ENCODE measurements at regions not wholly inside any gene's neighbourhood (a gene's known extent, or its start where the extent isn't known, plus 50 kb on each side); places are given as distances from the start of the nearest gene placed in this dataset.

DNA sequence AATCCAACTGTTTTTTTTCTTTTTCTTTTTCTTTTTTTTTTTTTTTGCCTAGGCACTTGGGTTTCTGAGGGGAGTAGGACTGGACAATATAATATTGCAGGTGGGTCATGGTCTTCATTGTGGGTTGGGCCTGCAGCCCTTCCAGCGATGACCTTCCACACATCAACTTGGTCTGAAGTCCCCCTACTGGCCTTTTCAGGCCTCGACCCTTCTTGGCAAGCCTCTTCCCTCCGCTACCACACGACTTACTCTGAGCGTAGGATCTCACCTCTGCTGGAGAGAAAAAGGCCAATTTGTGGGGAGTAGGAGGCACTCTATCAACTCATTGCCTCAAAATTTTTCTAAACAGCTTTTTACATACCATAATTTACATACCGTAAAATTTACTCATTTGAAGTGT is 51.1 kb upstream of the GRIK3 start:
- H3K27me3 Mint-ChIP-seq = no peaks in the 10 kb centered on the region
- no peak overlapping the region for H3K4me3 Mint-ChIP-seq
- H3K9me3 Mint-ChIP-seq = no peaks in the 10 kb centered on the region
- no peaks in the 10 kb centered on the region for H3K36me3 Mint-ChIP-seq
- no peak overlapping the region for H3K27ac Mint-ChIP-seq
- POLR2A ChIA-PET = no interaction called here
- DNase-seq (no peak), ATAC-seq (ENCODE audit: low read depth) (no peak)
- H3K4me1 Mint-ChIP-seq = no peaks in the 10 kb centered on the region

DNA sequence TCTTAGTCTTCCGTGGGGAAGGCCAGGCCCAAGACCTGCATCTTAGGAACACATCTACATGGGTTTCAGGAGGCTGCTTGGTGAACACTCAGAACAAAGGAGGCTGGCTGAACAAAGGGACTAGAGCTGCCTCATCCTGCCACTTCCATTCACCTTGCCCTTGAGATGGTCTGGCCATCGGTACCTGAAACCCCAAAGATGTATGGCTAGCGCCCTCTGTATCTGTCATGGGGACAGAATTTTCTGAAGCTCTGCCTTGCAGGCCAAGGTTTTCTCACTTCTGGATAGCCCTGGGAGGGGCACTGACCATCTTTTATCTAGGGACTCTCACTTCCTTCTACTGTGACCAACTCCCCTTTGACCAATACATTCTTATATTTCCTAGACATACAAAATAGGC is 55.4 kb upstream of the GRIK3 start:
- no peak overlapping the region for H3K4me3 Mint-ChIP-seq
- ATAC-seq (ENCODE audit: low read depth) = no peak
- no peak for DNase-seq
- POLR2A ChIA-PET = no interaction called here
- no peaks in the 10 kb centered on the region for H3K9me3 Mint-ChIP-seq
- no peaks in the 10 kb centered on the region for H3K36me3 Mint-ChIP-seq
- no peak overlapping the region for H3K27ac Mint-ChIP-seq
- no peaks in the 10 kb centered on the region for H3K27me3 Mint-ChIP-seq
- H3K4me1 Mint-ChIP-seq = no peaks in the 10 kb centered on the region

DNA sequence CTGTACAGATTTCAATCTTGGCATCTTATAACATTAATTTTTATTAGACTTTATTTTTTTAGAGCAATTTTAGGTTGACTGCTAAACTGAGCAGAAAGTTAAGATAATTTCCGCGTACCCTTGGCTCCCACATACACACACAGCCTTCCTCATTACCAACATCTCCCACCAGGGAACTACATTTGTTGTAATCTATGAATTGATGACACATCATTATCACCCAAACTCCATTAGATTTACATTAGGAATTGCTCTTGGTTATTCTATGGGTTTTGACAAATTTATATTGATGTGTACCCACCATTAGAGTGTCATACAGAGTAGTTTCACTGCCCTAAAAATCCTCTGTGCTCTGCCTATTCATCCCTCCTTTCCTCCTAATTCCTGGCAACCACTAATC is 56.4 kb upstream of the GRIK3 start:
- ATAC-seq (ENCODE audit: low read depth) = no peak
- POLR2A ChIA-PET = no interaction called here
- H3K4me1 Mint-ChIP-seq = no peaks in the 10 kb centered on the region

DNA sequence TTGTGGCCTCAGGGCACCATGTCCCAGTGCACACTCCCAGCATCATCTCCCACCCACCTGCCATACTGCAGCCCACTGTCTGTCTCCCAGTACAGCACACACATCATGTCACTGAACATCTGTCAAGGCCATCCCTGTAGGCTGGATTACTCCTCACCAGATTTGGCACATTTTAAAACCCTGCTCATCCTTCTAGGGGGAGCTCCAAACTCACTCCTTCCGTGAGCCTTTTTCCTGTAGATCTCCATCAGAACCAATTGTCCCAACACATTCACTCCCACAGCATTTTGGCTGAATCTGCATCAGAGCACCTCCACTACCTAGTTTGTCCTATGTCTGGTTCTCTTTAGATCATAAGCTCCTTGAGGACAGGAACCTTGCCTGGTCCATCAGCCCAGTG is 58.6 kb upstream of the GRIK3 start:
- no peak overlapping the region for H3K27ac Mint-ChIP-seq
- H3K9me3 Mint-ChIP-seq = no peaks in the 10 kb centered on the region
- ATAC-seq (ENCODE audit: low read depth) = no peak
- no peak overlapping the region for H3K4me3 Mint-ChIP-seq
- no peaks in the 10 kb centered on the region for H3K27me3 Mint-ChIP-seq
- H3K36me3 Mint-ChIP-seq = no peaks in the 10 kb centered on the region
- no peaks in the 10 kb centered on the region for H3K4me1 Mint-ChIP-seq
- POLR2A ChIA-PET = no interaction called here
- DNase-seq = no peak

More for the DNA sequence above, 56.4 kb upstream of the GRIK3 start:
- Mint-ChIP-seq H3K36me3 (no peaks in the 10 kb centered on the region), H3K27me3 (no peaks in the 10 kb centered on the region), H3K4me3 (no peak overlapping the region), H3K9me3 (no peaks in the 10 kb centered on the region), H3K27ac (no peak overlapping the region)
- no peak for DNase-seq

DNA sequence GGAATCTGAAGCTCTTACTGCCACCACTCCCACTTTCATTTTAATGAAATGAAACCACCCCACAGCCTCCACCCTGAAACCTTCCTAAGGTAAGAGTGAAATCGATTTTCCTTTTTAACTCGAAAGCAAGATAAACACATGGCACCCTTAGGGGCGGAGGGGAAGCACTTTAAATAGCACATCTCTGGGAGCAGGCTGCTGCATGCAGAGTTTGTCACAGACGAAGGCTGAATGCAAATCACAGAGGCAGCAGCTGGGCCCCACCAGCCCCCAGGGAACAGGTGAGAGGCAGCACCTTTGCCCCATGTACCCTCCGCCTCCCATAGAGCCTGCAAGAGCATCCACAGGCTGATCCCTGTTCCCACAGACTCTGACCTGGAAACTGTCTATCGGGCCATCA is 60.0 kb upstream of the GRIK3 start:
- no peak overlapping the region for H3K4me3 Mint-ChIP-seq
- no peak overlapping the region for H3K27ac Mint-ChIP-seq
- no peaks in the 10 kb centered on the region for H3K36me3 Mint-ChIP-seq
- no peaks in the 10 kb centered on the region for H3K4me1 Mint-ChIP-seq
- H3K9me3 Mint-ChIP-seq = no peaks in the 10 kb centered on the region
- no peak for ATAC-seq (ENCODE audit: low read depth)
- DNase-seq = no peak
- H3K27me3 Mint-ChIP-seq = no peaks in the 10 kb centered on the region
- POLR2A ChIA-PET = no interaction called here

DNA sequence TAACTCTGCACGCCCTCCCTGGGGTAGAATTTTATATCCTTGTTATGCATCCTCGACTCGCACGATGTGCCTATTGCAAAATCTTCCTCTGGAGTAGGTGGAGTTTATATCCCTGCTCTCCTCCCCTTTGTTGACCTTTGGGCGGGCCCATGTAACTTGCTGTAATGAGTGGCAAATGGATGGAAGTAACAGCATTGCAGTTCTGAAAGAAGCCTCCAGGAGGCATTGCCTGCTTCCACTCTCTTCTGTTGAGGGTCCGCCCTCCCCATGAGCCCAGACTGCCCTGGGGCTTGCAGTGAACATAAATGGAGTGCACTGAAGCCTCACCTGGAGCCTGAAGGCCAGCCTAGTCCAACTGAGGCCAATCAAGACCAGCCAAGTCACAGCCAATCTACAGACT is 62.2 kb upstream of the GRIK3 start:
- POLR2A ChIA-PET = no interaction called here
- ATAC-seq (ENCODE audit: low read depth) (no peak), DNase-seq (no peak)
- no peak overlapping the region for H3K4me3 Mint-ChIP-seq
- no peaks in the 10 kb centered on the region for H3K4me1 Mint-ChIP-seq
- H3K27me3 Mint-ChIP-seq = no peaks in the 10 kb centered on the region
- no peaks in the 10 kb centered on the region for H3K36me3 Mint-ChIP-seq
- no peak overlapping the region for H3K27ac Mint-ChIP-seq
- H3K9me3 Mint-ChIP-seq = no peaks in the 10 kb centered on the region

DNA sequence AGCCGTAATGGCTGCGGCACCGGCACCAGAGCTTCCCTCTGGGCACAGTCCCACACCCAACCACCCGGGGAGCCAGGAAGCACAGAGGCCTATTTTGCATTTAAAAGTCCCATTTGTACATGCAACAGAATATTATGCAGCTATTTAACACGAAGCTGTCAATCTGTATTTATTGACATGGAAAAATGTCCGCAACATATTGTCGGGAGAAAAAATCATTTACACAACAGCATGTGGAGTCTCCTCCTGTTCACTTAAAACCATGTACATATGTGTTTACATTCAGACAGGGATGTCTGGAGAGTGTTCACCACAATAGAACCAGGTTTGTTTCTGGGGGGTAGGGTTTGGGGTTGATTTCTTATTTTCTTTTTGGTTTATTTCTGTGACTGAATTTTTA is 63.4 kb upstream of the GRIK3 start:
- no peaks in the 10 kb centered on the region for H3K4me1 Mint-ChIP-seq
- no peaks in the 10 kb centered on the region for H3K36me3 Mint-ChIP-seq
- H3K9me3 Mint-ChIP-seq = no peaks in the 10 kb centered on the region

DNA sequence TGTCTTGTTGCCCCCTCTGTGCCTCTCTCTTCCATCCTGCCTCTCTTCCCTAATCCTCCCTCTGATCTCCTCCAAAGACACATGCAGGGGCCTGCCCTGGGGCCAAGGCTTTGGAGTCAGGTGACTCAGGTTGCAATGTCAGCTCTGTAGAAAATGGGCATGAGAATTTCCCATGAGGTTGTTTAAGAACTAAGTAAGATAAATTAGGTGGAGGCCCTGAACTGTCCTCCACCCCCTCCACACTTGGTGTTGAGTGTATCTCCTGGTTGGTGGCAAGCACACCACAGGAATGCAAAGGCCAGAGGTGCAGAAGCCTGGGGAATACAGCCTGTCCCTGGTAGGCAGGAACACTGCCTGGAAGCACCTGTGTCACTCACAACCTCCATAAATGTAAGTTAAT is 63.9 kb upstream of the GRIK3 start:
- POLR2A ChIA-PET = no interaction called here
- Mint-ChIP-seq H3K4me1 (no peaks in the 10 kb centered on the region), H3K4me3 (no peak overlapping the region), H3K36me3 (no peaks in the 10 kb centered on the region), H3K9me3 (no peaks in the 10 kb centered on the region), H3K27me3 (peaks cover 4% of the 10 kb centered on the region), H3K27ac (no peak overlapping the region)
- DNase-seq = no peak
- ATAC-seq (ENCODE audit: low read depth) = no peak

More for the DNA sequence above, 63.4 kb upstream of the GRIK3 start:
- POLR2A ChIA-PET = no interaction called here
- Mint-ChIP-seq H3K27ac (no peak overlapping the region), H3K4me3 (no peak overlapping the region), H3K27me3 (no peaks in the 10 kb centered on the region)
- ATAC-seq (ENCODE audit: low read depth) (no peak), DNase-seq (no peak)

DNA sequence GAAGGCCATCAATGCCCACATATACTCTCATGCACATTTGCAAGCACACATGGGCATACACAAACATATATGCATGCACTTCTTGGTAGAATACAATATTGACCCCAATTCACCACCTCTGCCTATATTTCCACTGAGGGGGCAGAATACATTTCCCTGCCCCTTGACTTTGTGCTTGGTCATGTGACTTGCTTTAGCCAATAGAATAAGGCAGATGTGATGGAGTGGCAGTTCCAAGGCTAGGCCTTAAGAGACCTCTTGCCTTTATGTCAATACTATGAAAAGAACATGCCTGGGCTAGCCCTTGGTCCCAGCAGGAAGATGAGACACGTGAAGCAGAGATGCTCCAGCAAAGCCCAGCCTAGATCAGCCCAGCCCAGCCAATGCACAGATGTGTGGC is 66.0 kb upstream of the GRIK3 start:
- Mint-ChIP-seq H3K27me3 (peaks cover 4% of the 10 kb centered on the region), H3K4me3 (no peak overlapping the region), H3K9me3 (no peaks in the 10 kb centered on the region), H3K4me1 (no peaks in the 10 kb centered on the region), H3K36me3 (no peaks in the 10 kb centered on the region), H3K27ac (no peak overlapping the region)
- ATAC-seq (ENCODE audit: low read depth) (no peak), DNase-seq (no peak)
- POLR2A ChIA-PET = no interaction called here

DNA sequence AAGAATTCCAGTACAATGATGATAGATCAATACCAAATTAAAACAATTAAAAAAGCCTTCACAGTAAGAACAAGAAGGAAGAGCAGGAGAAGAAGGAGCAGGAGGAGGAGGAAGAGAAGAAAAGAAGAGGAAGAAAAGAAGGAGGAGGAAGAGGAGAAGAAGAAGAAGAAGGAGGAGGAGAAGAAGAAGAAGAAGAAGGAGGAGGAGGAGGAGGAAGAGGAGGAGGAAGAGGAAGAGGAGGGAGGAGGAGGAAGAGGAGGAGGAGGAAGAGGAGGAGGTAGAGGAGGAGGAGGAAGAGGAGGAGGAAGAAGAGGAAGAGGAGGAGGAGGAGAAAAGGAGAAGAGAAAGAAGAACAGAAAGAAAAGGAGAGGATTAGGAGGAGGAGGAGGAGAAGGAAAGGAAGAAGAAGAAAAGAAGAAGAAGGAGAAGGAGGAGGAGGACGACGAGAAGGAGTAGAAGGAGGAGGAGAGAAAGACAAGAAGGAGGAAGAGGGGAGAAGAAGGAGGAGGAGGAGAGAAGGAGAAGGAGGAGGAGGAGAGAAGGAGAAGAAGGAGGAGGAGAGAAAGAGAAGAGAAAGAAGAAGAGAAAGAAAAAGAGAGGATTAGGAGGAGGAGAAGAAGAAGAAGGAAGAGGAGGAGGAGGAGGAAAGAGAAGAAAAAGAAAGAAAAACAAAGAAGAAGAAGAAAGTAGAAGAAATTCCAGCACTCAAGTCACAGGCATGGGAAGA is 68.5 kb upstream of the GRIK3 start:
- no peak overlapping the region for H3K4me3 Mint-ChIP-seq
- H3K27me3 Mint-ChIP-seq = peaks cover 7% of the 10 kb centered on the region
- H3K9me3 Mint-ChIP-seq = no peaks in the 10 kb centered on the region
- POLR2A ChIA-PET = no interaction called here
- no peak for ATAC-seq (ENCODE audit: low read depth)
- H3K27ac Mint-ChIP-seq = peak overlapping the region; percentile 45
- no peak for DNase-seq
- H3K36me3 Mint-ChIP-seq = no peaks in the 10 kb centered on the region
- no peaks in the 10 kb centered on the region for H3K4me1 Mint-ChIP-seq

DNA sequence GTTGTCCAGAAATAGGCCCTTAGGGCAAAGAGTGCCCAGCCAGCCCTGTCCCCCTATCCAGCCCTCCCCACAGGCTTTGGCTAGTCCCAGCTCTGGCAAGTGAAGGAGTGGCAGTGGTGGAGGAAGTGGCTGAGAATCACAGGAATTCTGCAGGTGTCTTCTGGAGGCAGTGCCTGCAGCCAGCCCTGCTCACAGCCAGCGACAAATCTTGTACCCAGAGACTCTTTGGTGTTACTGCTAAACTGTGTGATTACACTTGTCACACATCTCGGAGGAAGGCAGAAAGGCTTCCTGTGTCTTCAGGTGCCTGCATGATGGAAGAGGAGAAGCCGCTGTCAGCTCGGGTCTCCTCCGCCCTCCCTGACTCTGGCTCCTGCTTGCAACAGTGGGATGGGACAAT is 71.6 kb upstream of the GRIK3 start:
- Mint-ChIP-seq H3K36me3 (no peaks in the 10 kb centered on the region), H3K27ac (no peak overlapping the region)

DNA sequence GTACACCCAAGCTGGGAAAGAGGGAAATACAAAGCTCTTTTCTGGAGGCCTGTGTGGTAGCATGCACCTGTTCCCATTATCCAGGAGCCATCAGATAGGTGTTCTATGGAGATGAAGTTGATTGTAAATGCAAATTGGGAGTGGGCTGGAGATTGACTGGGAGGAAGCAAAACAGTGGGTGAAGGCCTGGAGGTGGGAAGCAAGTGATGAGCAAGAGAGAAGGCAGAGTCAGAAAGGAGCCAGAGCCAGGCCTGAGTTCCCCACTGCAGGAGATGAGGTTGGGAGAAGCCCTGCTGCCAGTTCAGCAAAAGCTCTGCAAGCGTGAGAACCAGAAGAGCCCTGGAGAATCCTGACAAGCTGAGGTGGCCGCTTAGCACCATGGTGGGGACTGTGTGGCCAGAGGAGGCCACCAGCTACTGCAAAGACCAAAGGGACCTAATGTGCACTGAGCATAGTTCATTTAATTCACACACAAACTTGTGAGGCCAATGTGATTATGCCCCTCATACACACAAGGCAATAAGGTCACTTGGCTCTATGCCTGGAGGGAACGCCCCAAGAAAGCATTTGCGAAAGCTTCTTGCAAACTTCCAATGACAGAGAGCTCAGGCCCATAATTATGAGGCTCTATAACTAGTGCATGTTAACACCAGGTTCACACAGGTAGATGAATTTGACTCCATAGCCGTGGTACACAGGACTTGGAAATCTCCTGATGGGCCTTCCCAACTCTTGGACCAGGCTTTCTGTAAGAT is 73.0 kb upstream of the GRIK3 start:
- ATAC-seq (ENCODE audit: low read depth) (no peak), DNase-seq (no peak)
- Mint-ChIP-seq H3K9me3 (no peaks in the 10 kb centered on the region), H3K27ac (no peak overlapping the region), H3K36me3 (no peaks in the 10 kb centered on the region), H3K4me1 (no peaks in the 10 kb centered on the region), H3K27me3 (peaks cover 12% of the 10 kb centered on the region), H3K4me3 (no peak overlapping the region)
- POLR2A ChIA-PET = no interaction called here

More for the DNA sequence above, 71.6 kb upstream of the GRIK3 start:
- Mint-ChIP-seq H3K4me3 (no peak overlapping the region), H3K9me3 (no peaks in the 10 kb centered on the region), H3K27me3 (peaks cover 7% of the 10 kb centered on the region), H3K4me1 (no peaks in the 10 kb centered on the region)
- POLR2A ChIA-PET = no interaction called here
- ATAC-seq (ENCODE audit: low read depth) = no peak
- no peak for DNase-seq

DNA sequence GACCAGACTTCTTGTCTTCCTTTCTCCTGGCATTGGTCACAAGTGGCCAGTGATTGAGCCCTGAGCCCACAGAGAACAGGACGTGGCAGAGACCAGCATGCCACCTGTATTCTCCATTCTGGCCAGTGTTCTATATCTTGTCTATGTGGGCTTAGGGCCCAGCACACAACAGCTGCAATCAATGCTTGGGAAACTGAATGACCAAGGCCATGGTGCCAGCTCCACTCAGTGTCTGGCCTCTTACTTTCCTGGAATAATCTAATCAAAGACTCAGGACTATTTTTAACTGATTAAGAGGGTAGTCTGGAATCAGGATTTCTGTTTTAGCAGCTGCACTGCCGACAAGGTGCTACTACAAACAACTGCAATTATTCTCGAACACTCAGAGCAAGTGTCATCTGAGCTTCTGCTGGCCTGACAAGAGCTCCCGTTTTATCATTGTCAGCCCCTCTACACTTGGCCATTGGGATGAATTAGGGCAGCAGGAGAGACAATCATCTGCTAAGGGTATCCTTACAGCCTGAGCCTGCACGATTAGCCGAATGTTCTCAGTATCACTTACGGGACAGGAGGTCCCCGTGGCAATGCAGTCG is 74.4 kb upstream of the GRIK3 start:
- POLR2A ChIA-PET = no interaction called here
- peaks cover 11% of the 10 kb centered on the region for H3K27me3 Mint-ChIP-seq
- H3K4me1 Mint-ChIP-seq = no peaks in the 10 kb centered on the region
- H3K27ac Mint-ChIP-seq = no peak overlapping the region
- H3K9me3 Mint-ChIP-seq = no peaks in the 10 kb centered on the region
- H3K36me3 Mint-ChIP-seq = no peaks in the 10 kb centered on the region
- no peak overlapping the region for H3K4me3 Mint-ChIP-seq
- ATAC-seq (ENCODE audit: low read depth) (no peak), DNase-seq (no peak)

DNA sequence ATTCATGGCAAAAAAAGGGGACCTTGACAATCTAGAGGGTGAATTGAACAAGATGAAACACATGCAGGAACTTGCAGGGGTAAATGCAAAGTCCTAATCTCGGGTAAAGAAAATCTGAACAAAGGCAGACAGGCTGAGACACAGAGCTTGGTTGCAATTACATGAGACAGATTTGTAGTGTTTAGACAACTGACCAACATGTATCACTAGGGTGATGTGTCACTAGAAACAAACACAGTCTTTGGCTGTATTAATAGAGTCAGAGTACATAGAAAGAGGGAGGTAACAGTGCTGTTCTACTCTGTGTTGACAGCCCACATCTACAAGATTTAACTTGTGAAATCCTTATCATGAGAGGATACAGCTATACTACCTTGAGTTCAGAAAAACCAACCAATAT is 78.1 kb upstream of the GRIK3 start:
- no peaks in the 10 kb centered on the region for H3K9me3 Mint-ChIP-seq
- no peak overlapping the region for H3K4me3 Mint-ChIP-seq
- DNase-seq (no peak), ATAC-seq (ENCODE audit: low read depth) (no peak)
- no peaks in the 10 kb centered on the region for H3K4me1 Mint-ChIP-seq
- no peak overlapping the region for H3K27ac Mint-ChIP-seq
- H3K27me3 Mint-ChIP-seq = peaks cover 8% of the 10 kb centered on the region
- POLR2A ChIA-PET = no interaction called here
- no peaks in the 10 kb centered on the region for H3K36me3 Mint-ChIP-seq

Measured in activated naive CD8-positive, alpha-beta T cell treated with anti-CD3 and anti-CD28 coated beads, Interleukin-2, amount 10 ng/mL, durations not matched to agents 7 days and 5 days (primary cell).